ENCODE measurements at regions not wholly inside any gene's neighbourhood (a gene's known extent, or its start where the extent isn't known, plus 50 kb on each side); places are given as distances from the start of the nearest gene placed in this dataset.

- DNase-seq (ENCODE audit: low read depth): peak; percentile 79
- no peak overlapping the region for H3K4me3 ChIP-seq (ENCODE audit: control insufficient read depth, low read depth, low read length)
- TF ChIP-seq CTCF (conservative IDR thresholded peaks at IDR 0.05; ENCODE audit: control insufficient read depth, insufficient read depth, low read depth, low read length): no peak
These were observed 694.4 kb upstream of the POU3F4 start for GRCh38 chrX:82813671-82814078.

- TF ChIP-seq CTCF (conservative IDR thresholded peaks at IDR 0.05; ENCODE audit: control insufficient read depth, insufficient read depth, low read depth, low read length): no peak
- H3K4me3 ChIP-seq (ENCODE audit: control insufficient read depth, low read depth, low read length): no peak overlapping the region
- no peak for DNase-seq (ENCODE audit: low read depth)
These were observed 692.1 kb upstream of the POU3F4 start for GRCh38 chrX:82816001-82816400.

DNA sequence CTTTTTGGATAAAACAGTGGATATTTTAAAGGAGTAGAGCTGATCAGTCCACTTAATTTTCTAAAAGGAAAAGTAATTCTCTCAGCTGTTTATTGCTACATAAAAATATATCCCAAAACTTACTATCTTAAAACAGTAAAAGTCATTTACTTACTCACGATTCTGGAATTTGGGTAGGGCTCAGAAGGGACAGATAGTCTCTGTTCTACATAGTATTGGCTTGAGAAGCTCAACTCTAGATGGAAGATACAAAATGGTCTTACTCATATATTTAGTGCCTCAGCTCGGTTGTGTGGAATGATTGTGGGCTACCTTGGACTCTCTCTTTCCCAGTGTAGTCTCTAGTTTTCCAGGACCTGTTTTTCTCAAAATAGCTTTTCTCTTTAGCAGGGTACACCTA, 691.5 kb upstream of the POU3F4 start:
- no peak overlapping the region for H3K4me3 ChIP-seq (ENCODE audit: control insufficient read depth, low read depth, low read length)
- peak; percentile 2 for DNase-seq (ENCODE audit: low read depth)
- TF ChIP-seq CTCF (conservative IDR thresholded peaks at IDR 0.05; ENCODE audit: control insufficient read depth, insufficient read depth, low read depth, low read length): no peak

DNA sequence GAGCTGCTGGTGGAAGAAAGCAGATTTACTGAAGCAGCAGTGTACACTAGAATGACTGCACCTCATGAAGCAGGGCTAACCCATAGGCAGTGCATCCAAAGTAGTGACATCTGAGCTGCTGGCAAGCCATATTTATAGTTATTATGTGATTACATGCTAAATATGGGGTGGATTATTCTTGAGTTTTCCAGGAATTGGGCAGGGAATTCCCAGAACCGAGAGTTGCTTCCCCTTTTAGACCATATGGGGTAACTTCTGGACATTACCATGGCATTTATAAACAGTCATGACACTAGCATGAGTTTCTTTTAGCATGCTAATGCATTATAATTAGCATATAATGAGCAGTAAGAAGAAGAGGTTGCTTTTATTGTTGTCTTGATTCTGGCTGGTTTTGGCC, 665.8 kb upstream of the POU3F4 start:
- no peak for DNase-seq (ENCODE audit: low read depth)
- TF ChIP-seq CTCF (conservative IDR thresholded peaks at IDR 0.05; ENCODE audit: control insufficient read depth, insufficient read depth, low read depth, low read length): no peak
- H3K4me3 ChIP-seq (ENCODE audit: control insufficient read depth, low read depth, low read length): no peak overlapping the region

GRCh38 chrX:82848111-82848510, 660.0 kb upstream of the POU3F4 start:
- no peak for TF ChIP-seq CTCF (conservative IDR thresholded peaks at IDR 0.05; ENCODE audit: control insufficient read depth, insufficient read depth, low read depth, low read length)
- no peak for DNase-seq (ENCODE audit: low read depth)
- H3K4me3 ChIP-seq (ENCODE audit: control insufficient read depth, low read depth, low read length): no peak overlapping the region

All from fibroblast of mammary gland (primary cell).